Loucy (cell line): ENCODE measurements at regions not wholly inside any gene's neighbourhood (a gene's known extent, or its start where the extent isn't known, plus 50 kb on each side); places are given as distances from the start of the nearest gene placed in this dataset.

Experiments used
- H2AFZ ChIP-seq: fragments of 200-600 bp; sonication (generic); 2 replicates; pipeline ENCODE4 v1.6.0; 2016; ENCODE audit warnings: antibody characterized with exemption, mild to moderate bottlenecking, low read length, moderate library complexity
- H3F3A ChIP-seq: fragments of 200-600 bp; 2 replicates; pipeline ENCODE4 v1.6.0; 2016; ENCODE audit warnings: antibody characterized with exemption, low read depth, mild to moderate bottlenecking
- H3K27me3 ChIP-seq: fragments of 200-600 bp; sonication (generic); 2 replicates; pipeline ENCODE4 v1.6.1; 2014; ENCODE audit warnings: low read length, mild to moderate bottlenecking; ENCODE audit not compliant: insufficient read depth, poor library complexity, severe bottlenecking
- H3K36me3 ChIP-seq: fragments of 200-600 bp; sonication (generic); 2 replicates; pipeline ENCODE4 v1.6.1; 2016; ENCODE audit warnings: low read length; ENCODE audit not compliant: insufficient read depth
- H3K4me1 ChIP-seq: fragments of 200-600 bp; sonication (generic); 2 replicates; pipeline ENCODE4 v1.5.1; 2014; ENCODE audit warnings: low read length, mild to moderate bottlenecking; ENCODE audit not compliant: insufficient read depth, poor library complexity, severe bottlenecking
- H3K4me2 ChIP-seq: fragments of 200-600 bp; sonication (generic); 2 replicates; pipeline ENCODE4 v1.6.0; 2014; ENCODE audit warnings: antibody characterized with exemption, low read length, low read depth, mild to moderate bottlenecking; ENCODE audit not compliant: poor library complexity, severe bottlenecking
- H3K4me3 ChIP-seq: fragments of 200-600 bp; sonication (generic); 2 replicates; pipeline ENCODE4 v1.5.1; 2014; ENCODE audit warnings: low read length, mild to moderate bottlenecking, mixed read lengths; ENCODE audit not compliant: poor library complexity, severe bottlenecking
- H3K79me2 ChIP-seq: fragments of 200-600 bp; sonication (generic); 2 replicates; pipeline ENCODE4 v1.6.1; 2014; ENCODE audit warnings: low read length; ENCODE audit not compliant: insufficient read depth
- H3K9ac ChIP-seq: fragments of 200-600 bp; sonication (generic); 2 replicates; pipeline ENCODE4 v1.6.0; 2014; ENCODE audit warnings: mild to moderate bottlenecking, low read depth, low read length, moderate library complexity; ENCODE audit not compliant: poor library complexity, severe bottlenecking
- H3K9me2 ChIP-seq: fragments of 200-600 bp; sonication (generic); replicated peaks from 2 replicates; pipeline ENCODE4 v1.6.1; 2016; ENCODE audit warnings: low read depth, low read length, mixed read lengths
- H3K9me3 ChIP-seq: fragments of 200-600 bp; sonication (generic); 2 replicates; pipeline ENCODE4 v1.6.1; 2014; ENCODE audit warnings: mild to moderate bottlenecking, antibody characterized with exemption, low read length, low read depth; ENCODE audit not compliant: insufficient read depth
- H4K20me1 ChIP-seq: fragments of 200-600 bp; sonication (generic); 2 replicates; pipeline ENCODE4 v1.6.0; 2014; ENCODE audit warnings: antibody characterized with exemption, low read length, mild to moderate bottlenecking; ENCODE audit not compliant: insufficient read depth, poor library complexity, severe bottlenecking
- CTCF ChIP-seq: fragments of 200-600 bp; sonication (generic); conservative IDR thresholded peaks from 2 replicates; pipeline ENCODE4 v1.5.1; 2014; ENCODE audit warnings: mild to moderate bottlenecking, antibody characterized with exemption, low read length
- EZH2phosphoT487 ChIP-seq: fragments of 200-600 bp; IDR thresholded peaks from 2 replicates; pipeline ENCODE4 v1.6.1; 2018; ENCODE audit warnings: antibody characterized with exemption, mild to moderate bottlenecking, moderate library complexity, borderline replicate concordance

DNA sequence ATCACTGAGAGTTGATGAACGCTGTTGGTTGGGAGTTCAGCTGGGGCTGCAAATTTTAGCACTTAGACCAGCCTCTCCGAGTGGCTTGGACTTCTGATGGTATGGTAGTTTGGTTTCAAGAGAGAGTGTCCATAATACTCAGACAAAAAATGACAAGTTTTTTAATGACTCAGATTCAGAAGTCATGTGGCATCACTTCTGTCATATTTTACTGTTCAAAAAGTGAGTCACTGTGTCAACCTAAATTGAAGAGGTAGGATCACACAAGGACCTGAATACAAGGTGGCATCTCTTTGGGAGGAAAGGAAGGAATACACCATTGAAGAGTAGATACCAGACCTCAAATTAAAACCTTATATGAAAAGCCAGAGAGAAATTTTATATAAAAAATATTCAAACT is 99.1 kb upstream of the CHMP2B start:
- Histone ChIP-seq H3K27me3 (no peaks in the 10 kb centered on the region), H3K9me3 (no peaks in the 10 kb centered on the region), H3F3A (no peaks in the 10 kb centered on the region), H3K79me2 (no peaks in the 10 kb centered on the region), H3K4me3 (no peak overlapping the region), H3K9ac (no peak overlapping the region), H3K4me1 (no peaks in the 10 kb centered on the region), H3K9me2 (no peaks in the 10 kb centered on the region), H4K20me1 (no peaks in the 10 kb centered on the region), H2AFZ (no peak overlapping the region), H3K36me3 (no peaks in the 10 kb centered on the region), H3K4me2 (no peak overlapping the region)
- TF ChIP-seq CTCF = no peak
- TF ChIP-seq EZH2phosphoT487 = no peak

- no peaks in the 10 kb centered on the region for H3K9me2 ChIP-seq
- H3F3A ChIP-seq = no peaks in the 10 kb centered on the region
- H2AFZ ChIP-seq = no peak overlapping the region
- H3K4me3 ChIP-seq = no peak overlapping the region
- no peak overlapping the region for H3K9ac ChIP-seq
- no peaks in the 10 kb centered on the region for H3K27me3 ChIP-seq
- no peak for TF ChIP-seq CTCF
- TF ChIP-seq EZH2phosphoT487 = no peak
- H3K4me1 ChIP-seq = no peaks in the 10 kb centered on the region
- no peak overlapping the region for H3K4me2 ChIP-seq
- no peaks in the 10 kb centered on the region for H4K20me1 ChIP-seq
- H3K79me2 ChIP-seq = no peaks in the 10 kb centered on the region
- H3K36me3 ChIP-seq = no peaks in the 10 kb centered on the region
- no peaks in the 10 kb centered on the region for H3K9me3 ChIP-seq
Observed at GRCh38 chr3:87127281-87127680, 99.8 kb upstream of the CHMP2B start.

DNA sequence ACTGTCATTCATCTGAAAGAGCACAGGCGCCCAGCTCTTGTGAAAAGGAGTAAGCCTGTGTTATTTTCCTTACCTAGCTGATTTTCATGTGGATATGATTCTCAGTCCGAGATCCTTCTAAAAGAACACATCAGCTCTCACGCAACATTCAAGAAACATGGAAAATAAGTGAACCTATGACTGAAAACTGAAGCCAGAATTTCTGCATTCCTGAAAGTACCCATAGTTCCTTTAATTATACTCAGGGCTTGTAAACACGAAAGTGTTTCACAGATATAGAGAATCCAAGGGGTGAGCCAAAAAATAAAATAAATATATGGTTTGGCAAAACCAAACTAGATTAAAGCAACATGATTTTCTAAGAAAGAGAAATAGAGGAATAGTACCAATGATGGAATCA is 100.8 kb upstream of the CHMP2B start:
- Histone ChIP-seq H3K4me2 (no peak overlapping the region), H3K9ac (no peak overlapping the region), H3K4me1 (no peaks in the 10 kb centered on the region), H3K27me3 (no peaks in the 10 kb centered on the region), H2AFZ (no peak overlapping the region), H3K9me2 (no peaks in the 10 kb centered on the region), H3K9me3 (no peaks in the 10 kb centered on the region), H4K20me1 (no peaks in the 10 kb centered on the region), H3K36me3 (no peaks in the 10 kb centered on the region), H3F3A (no peaks in the 10 kb centered on the region), H3K4me3 (no peak overlapping the region), H3K79me2 (no peaks in the 10 kb centered on the region)
- no peak for TF ChIP-seq CTCF
- TF ChIP-seq EZH2phosphoT487 = no peak
